ENCODE measurements at regions not wholly inside any gene's neighbourhood (a gene's known extent, or its start where the extent isn't known, plus 50 kb on each side); places are given as distances from the start of the nearest gene placed in this dataset.
"Not testable (repeated sequence)": the region's sequence is repeated elsewhere in the genome, so short reads cannot be mapped to it uniquely, and the experiment has no call there.

- intact Hi-C loops (cut with micrococcal nuclease), result not testable (repeated sequence)
- peak; percentile 54 for ATAC-seq
- DNase-seq, result peak; percentile 35
These were observed 306.5 kb downstream of the TUBA3C start for GRCh38 chr13:18874875-18875789.

- intact Hi-C loops (cut with micrococcal nuclease); DNase-seq; ATAC-seq: not testable (repeated sequence)
These were observed 311.1 kb downstream of the TUBA3C start for GRCh38 chr13:18870557-18870956.

DNA sequence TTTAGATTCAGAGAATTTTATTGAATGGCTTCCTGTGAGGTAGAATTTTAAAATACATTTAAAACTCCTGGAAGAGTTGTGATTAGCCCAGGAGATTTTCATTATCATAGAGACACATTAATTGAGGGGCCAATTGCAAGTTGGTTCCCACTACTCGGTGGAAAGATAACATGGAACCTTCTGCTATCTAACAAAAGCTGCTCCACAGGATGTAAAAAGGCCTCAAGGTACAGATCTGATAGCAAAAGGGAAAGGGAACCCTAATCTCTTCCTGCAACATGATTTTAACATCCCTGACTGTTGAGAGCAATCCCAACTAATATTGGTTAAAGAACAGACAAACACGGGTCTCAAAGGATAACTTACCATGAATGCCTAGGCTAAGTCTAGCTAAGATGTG is 312.3 kb downstream of the TUBA3C start:
- DNase-seq; intact Hi-C loops (cut with micrococcal nuclease); ATAC-seq: not testable (repeated sequence)

GRCh38 chr13:18837986-18838629 is 343.5 kb downstream of the TUBA3C start:
- intact Hi-C loops (cut with micrococcal nuclease); DNase-seq; ATAC-seq: not testable (repeated sequence)

DNA sequence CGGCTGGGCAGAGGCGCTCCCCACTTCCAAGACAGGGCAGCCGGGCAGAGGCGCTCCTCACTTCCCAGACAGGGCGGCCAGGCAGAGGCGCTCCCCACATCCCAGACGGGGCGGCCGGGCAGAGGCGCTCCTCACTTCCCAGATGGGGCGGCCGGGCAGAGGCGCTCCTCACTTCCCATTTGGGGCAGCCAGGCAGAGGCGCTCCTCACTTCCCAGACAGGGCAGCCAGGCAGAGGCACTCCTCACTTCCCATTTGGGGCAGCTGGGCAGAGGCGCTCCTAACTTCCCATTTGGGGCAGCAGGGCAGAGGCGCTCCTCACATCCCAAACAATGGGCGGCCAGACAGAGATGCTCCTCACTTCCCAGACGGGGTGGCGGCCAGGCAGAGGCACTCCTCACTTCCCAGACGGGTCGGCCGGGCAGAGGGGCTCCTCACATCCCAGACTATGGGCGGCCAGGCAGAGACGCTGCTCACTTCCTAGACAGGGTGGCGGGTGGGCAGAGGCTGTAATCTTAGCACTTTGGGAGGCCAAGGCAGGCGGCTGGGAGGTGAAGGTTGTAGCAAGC is 344.4 kb downstream of the TUBA3C start:
- ATAC-seq; DNase-seq; intact Hi-C loops (cut with micrococcal nuclease): not testable (repeated sequence)

DNA sequence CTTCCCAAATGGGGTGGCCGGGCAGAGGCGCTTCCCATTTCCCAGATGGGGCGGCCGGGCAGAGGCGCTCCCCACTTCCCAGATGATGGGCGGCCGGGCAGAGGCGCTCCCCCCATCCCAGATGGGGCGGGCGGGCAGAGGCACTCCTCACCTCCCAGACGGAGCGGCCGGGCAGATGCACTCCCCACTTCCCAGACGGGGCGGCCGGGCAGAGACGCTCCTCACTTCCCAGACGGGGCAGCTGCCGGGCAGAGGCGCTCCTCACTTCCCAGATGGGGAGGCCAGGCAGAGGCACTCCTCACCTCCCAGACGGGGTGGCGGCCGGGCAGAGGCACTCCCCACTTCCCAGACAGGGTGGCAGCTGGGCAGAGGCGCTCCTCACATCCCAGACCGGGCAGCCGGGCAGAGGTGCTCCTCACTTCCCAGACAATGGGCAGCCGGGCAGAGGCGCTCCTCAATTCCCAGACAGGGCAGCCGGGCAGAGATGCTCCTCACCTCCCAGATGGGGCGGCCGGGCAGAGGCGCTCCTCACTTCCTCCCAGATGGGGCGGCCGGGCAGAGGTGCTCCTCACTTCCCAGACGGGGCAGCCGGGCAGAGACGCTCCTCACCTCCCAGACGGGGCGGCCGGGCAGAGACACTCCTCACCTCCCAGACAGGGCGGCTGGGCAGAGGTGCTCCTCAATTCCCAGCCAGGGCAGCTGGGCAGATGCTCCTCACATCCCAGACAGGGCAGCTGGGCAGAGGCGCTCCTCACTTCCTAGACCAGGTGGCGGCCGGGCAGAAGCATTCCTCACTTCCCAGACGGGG is 345.0 kb downstream of the TUBA3C start:
- intact Hi-C loops (cut with micrococcal nuclease); DNase-seq; ATAC-seq: not testable (repeated sequence)

GRCh38 chr13:18835754-18836153 is 345.9 kb downstream of the TUBA3C start:
- DNase-seq; ATAC-seq; intact Hi-C loops (cut with micrococcal nuclease): not testable (repeated sequence)

DNA sequence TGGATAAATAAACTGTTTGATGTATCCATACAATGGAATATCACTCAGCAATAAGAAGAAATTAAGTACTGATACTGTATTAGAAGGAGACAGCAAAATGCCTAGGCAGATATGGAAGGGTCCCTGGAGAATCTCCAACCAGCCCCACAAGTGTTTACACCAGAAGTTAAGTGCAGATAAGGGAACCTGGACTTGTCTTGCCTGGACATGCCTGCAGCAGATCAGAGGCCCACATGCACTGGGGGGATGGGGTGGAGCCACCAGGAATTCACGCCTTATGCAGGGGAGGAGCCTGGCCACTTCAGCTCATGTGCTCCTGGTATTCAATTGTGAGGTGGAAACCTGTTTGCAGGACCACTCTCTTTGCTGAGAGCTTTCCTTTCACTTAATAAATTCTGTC is 356.9 kb downstream of the TUBA3C start:
- intact Hi-C loops (cut with micrococcal nuclease); ATAC-seq; DNase-seq: not testable (repeated sequence)

GRCh38 chr13:18822655-18823639 is 358.7 kb downstream of the TUBA3C start:
- DNase-seq; intact Hi-C loops (cut with micrococcal nuclease); ATAC-seq: not testable (repeated sequence)

GRCh38 chr13:18773988-18774387 is 407.6 kb downstream of the TUBA3C start:
- ATAC-seq; DNase-seq; intact Hi-C loops (cut with micrococcal nuclease): not testable (repeated sequence)

DNA sequence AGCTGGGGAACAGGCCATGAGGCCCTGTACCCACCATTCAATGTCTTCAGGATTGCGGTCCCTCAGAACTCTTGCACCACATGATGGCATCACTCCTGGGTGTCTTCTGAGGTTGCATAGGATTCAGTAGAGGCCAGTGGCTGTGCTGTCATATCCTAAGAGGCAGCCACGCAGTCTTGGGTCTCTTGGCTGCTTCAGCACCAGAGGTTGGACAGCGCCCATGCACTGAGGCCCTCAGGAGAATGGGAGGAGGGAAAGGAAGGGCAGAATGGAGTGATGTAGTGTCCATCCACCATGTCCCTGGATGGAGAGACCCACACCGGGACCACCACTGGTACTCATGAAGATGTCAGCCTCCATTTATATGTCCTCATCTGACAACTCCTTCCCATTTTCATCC is 439.9 kb downstream of the TUBA3C start:
- DNase-seq; intact Hi-C loops (cut with micrococcal nuclease); ATAC-seq: not testable (repeated sequence)

DNA sequence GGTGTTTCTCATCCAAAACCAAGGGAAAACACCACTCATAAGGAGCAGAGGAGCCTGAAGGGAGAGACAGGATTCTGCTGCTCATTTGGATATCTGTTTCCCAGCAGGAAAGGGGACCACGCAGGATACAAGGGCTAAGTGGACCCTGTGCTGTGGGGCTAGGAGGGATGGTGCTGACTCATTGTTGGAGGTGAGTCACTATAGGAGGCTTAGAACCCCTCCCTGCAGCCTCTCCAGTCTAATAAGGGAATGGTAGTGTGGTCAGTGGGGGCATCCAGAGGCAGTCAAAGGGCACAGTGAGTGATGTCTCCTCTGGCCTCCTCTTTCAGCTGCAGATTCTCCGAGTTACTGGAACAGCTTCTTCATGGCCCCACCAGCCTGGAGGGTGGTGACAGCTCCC is 442.3 kb downstream of the TUBA3C start:
- intact Hi-C loops (cut with micrococcal nuclease), result no loop called here
- DNase-seq (no peak), ATAC-seq (no peak)

GRCh38 chr13:18738086-18738485 is 443.5 kb downstream of the TUBA3C start:
- DNase-seq; ATAC-seq; intact Hi-C loops (cut with micrococcal nuclease): not testable (repeated sequence)

GRCh38 chr13:18727138-18727537 is 454.5 kb downstream of the TUBA3C start:
- ATAC-seq; intact Hi-C loops (cut with micrococcal nuclease); DNase-seq: not testable (repeated sequence)

DNA sequence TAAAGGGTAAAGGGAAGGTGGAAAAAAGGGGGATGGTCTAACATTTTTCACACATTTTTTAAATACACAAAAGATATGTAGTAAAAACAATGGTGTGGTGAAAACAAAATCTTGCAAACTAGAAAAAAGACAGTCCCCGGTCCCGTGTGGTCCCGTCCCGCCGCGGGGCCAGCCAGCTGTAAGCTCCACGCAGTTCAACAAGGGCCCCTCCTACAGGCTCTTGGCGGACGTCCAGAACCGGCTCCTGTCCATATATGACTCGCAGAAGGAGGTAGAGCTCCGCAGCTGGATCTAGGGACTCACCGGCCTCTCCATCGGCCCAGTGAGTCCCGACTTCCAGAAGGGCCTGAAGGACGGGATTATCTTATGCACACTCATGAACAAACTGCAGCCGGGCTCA is 455.1 kb downstream of the TUBA3C start:
- intact Hi-C loops (cut with micrococcal nuclease); ATAC-seq; DNase-seq: not testable (repeated sequence)

DNA sequence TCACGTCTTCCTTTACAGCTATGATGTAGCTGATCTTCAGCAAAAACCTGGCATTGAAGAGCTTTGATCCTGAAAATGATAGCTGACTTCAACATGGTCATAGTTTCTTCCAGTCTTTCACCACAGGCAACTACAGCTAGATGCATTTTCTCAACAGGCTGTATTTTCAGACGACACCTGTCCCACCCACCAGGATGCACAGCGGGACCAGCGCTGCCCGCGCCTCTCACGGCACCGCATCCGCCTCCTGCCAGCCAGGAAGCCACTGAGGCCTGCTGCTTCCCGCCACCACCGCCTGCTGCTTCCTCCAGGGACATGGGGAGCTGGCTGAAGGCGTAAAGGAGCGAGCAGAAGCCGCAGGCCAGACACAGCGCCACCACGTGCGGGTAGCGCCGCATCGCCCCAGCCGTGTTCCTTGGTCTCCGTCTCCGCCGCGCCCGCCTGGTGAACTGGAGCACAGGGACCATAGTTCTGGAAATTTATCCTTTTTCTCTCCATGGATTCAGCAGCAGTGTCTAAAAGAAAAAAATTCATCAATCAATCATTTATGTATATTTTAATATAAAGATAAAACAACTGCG is 456.3 kb downstream of the TUBA3C start:
- intact Hi-C loops (cut with micrococcal nuclease); DNase-seq; ATAC-seq: not testable (repeated sequence)

DNA sequence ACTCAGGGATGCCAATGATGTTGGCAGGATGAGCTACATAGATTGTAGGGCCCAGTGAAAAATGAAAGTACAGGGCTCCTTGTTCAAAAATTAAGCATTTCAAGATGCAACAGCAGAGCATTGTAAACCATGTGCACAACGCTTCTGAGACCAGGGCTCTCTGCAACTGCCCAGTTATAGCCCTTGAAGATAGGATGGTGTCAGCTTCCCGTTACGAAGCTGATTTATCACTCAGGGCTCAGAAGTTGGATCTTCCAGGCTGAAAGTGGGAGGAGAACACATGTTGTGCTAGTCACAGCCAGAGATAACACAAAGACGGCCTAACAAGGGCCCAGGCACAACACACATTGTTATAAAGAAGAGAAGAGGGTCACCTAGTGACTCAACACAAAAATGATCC is 466.7 kb downstream of the TUBA3C start:
- no peak for ATAC-seq
- intact Hi-C loops (cut with micrococcal nuclease), result no loop called here

More for the DNA sequence above, 466.7 kb downstream of the TUBA3C start:
- no peak for DNase-seq
